NAMALWA (cell line): ENCODE measurements at regions not wholly inside any gene's neighbourhood (a gene's known extent, or its start where the extent isn't known, plus 50 kb on each side); places are given as distances from the start of the nearest gene placed in this dataset.

Experiments
- DNase-seq: peaks from one replicate; pipeline ENCODE4 v3.0.0-alpha.2; 2015; ENCODE audit warnings: low spot score

DNA sequence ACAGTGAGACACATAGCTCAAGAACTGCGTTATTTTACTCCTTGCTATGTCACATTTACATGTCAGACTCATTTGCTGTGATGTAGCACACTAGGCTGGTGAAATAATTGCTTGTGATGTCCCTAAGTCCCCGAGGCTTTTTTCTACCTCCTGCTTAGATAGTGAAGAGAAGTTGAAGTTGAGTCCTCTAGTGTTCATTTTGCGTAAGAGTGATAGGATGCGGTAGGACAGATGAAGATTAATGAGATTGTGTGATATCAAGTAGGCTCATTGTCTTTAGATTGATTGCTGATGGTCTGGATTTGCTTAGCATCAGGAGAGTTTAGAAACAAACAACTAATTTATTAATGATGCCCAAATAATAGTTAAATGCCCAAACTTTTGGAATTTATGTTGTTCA, 173.6 kb upstream of the NUDT6 start:
- peak; percentile 7 for DNase-seq

DNA sequence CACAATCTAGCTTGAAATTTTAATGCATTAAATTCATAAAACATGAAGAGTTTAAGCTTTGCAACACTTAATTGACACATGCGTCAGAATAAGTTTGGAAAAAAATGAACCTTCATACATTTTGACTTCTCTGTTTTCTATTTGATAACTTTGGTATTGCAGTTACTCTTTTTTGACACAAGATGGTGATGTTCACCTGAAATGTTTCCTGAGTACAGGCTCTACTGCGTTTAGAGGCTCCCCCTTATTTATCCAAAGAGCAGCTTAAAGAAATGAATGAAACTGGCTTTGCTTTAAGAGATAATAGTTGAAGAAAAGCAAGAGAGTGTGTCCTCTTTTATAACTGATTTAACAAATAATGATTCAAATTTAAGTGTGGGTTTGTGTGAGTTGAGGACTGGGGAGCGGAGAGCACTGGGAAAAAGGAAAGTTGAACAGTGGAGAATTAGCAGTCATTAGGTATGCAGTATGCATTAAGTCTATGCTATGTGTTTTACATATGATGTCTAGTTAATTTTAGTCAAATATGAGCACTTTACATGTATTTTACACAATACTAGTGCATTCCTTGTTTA, 180.6 kb upstream of the NUDT6 start:
- peak; percentile 71 for DNase-seq

DNA sequence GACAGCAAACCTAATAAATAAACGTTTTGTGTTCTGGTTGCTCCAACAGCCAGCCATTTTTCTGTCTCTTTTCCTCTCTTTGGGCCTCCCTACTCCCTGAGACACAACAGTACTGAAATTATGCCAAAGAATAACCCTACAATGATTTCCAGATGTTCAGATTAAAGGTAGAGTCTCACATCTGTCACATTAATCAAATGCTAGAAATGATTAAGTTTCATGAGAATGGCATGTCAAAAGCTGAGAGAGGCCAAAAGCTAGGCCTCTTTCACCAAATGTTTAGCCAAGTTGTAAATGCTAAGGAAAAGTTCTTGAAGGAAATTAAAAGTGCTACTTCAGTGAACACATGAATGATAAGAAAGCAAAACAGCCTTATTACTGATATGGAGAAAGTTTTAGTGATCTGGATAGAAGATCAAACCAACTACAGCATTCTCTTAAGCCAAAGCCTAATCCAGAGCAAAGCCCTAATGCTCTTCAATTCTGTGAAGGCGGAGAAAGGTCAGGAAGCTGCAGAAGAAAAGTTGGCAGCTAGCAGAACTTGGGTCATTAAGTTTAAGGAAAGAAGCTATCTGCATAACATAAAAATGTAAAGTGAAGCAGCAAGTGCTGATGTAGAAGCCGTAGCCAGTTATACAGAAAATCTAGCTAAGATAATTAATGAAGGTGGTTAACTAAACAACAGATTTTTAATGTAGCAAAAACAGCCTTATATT, 182.1 kb upstream of the NUDT6 start:
- DNase-seq = no peak

DNA sequence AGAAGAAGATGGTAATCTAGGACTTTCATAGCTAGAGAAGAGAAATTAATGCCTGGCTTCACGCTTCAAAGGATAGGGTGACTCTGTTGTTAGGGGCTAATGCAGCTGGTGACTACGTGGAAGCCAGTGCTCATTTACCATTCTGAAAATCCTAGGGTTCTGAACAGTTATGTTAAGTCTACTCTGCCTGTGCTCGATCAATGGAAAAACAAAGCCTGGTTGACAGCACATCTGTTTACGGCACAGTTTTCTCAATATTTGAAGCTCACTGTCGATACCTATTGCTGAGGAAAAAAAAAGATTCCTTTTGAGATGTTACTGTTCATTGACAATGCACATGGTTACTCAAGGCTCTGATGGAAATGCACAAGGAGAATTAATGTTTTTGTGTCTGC, 182.6 kb upstream of the NUDT6 start:
- DNase-seq = no peak

DNA sequence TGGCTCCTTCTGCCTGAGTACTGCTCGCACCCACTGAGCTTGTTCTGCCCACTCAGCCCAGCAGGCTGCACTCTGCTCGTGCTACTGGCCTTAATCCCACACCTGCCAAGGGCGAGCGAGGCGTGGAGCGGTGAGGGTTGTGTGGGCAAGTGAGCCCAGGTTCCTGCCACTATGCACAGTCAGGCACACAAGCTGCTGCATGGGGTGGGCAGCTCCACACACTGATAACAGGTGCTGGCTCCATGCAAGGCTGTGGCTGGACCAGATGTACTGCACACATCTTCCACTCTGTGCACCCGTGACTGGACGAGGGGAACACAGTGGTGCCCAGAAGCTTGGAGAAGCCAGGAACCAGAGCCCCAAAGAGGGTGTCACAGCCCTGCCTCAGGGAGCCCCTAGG, 184.3 kb upstream of the NUDT6 start:
- DNase-seq = no peak

DNA sequence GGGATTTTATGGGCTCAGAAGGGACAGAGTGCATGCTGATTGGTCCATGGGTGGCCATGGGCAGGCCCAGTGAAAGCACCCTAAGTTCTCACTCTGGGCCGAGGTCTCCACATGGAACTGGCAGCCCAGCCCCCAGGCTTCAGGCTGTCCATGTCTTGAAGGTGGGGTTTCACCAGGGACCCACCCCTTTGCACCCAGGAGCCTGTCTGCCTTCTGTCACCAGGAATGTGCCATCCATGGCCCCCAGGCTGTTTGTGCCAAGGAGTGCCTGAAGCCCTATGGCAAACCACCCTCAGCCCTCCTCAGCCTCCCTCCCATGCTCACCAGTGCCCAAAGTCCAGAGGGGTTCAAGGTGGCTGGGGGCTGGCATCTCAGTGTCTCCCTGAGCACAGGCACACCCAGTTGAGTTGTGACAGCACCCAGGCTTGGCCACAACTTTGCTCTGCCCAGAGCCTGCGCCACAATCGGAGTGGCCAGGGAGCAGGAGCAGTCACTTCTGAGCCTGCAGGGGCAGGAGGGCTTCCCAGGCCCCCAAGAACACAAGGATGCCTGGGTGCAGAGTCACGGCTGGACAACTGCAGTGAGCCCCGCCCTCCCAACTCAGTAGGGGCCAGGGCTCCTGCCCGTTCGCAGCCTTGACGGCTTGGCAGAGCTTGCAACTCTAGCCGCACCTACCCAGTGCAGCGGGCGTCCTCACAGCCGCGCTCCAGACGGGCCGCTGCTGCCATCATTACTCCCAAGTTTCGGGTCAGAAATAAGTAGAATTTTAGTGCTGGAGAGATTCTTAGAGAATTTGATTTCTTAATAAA, 185.3 kb upstream of the NUDT6 start:
- DNase-seq = no peak

DNA sequence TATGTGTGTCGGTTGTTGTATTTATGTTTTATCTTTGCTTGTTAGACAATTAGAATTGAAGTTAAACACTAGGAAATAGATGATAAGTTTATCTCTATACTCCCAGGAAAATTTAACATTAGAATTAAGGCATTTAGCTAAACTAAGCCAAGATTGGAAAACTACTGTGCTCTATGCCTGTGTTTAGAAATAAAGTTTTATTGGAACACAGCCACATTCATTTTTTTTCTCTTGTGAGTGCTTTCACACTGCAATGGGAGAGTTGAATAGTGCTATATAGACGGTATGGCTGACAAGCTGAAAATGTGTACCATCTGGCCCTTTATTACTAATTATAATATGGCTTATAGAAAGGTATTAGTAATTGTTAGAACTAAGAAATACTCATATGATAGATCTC, 186.7 kb upstream of the NUDT6 start:
- DNase-seq = no peak

DNA sequence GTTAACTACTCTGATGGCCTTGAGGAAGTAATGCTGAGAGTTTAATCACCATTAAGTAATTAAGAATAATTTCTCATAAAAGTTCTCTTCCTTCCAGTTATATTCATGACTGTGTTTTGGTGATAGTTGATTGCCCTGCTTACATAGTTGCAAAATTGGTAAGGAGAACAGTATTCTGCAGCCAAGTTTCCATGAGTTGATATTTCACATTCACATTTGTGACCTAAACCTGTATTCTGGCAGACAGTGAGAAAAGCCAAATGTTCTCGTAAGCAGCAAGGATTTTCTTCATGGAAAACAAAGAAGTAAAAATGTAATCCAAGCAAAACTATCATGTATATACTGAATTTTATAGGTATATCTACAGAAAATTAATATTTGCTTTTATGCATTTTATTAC, 187.8 kb upstream of the NUDT6 start:
- DNase-seq = no peak

DNA sequence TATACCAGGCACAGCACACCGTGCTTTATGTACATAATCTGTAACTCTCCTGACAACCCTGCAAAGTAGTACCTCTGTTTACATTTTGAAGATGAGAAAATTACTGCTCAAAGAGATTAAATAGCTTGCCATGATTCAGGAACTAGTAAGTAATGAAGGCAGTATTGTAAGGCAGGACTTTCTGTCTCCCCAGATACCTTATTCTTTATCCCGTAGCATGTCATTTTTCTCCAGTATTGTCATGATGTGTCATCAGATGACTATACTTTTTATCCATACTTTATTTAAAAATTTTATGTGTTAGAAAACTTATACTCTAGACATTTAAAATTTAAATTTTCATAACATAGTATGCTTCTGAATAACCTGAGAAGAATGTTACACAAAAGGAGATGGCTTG, 188.3 kb upstream of the NUDT6 start:
- no peak for DNase-seq

DNA sequence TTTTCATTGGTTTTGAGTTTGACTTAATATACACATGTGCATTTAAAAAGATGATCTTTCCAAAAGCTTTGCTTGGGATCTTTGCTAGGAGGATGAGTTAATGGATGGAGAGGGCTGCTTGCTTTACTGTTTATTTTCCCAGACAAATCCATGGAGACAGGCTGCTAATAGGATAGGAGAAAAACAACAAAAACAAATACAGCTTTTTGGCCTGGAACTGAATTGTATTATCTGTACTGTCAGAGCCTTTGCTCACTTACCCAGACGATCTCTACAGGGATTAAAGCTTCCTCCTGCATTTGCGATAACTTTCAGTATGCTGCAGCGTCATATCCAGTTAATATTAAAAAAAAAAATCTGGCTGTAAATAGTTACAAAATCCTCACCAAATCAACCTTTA, 190.8 kb upstream of the NUDT6 start:
- DNase-seq = no peak

DNA sequence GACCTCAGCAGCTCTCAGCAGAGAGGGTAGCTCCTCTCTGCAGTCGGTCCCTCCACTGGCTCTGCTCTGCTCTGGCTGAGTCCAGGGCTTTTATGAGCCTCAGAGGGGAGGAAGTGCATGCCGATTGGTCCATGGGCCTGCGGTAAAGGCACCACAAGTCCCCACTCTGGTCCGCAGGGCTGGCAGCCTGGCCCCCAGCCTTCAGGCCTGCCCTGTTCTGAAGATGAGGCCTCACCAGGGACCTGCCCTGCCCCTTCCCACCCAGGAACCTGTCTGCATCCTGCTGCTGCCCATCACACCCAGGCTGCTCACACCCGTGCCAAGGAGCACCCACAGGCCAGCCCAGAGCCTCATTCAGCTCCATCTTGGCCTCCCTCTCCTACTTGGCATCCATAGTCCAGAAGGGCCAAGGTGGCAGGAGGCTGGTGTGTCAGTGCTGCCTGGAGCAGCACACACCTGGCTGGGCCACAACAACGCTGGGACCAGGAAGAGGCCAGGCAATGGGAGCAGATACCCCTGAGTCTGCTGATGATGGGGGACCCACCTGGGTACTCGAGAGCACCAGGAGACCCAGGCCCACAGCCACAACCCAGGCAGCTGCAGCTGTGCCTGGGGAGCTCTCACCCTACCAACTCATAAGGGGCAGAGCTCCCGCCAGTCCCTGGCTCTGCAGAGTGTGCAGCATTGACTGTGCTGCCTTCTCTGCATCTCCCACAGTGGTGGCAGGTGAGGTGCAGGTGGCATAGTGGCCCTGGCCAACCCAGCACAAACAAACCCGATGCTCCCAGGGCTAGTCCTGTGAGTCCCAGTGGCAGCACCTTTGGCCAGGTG, 191.9 kb upstream of the NUDT6 start:
- no peak for DNase-seq

DNA sequence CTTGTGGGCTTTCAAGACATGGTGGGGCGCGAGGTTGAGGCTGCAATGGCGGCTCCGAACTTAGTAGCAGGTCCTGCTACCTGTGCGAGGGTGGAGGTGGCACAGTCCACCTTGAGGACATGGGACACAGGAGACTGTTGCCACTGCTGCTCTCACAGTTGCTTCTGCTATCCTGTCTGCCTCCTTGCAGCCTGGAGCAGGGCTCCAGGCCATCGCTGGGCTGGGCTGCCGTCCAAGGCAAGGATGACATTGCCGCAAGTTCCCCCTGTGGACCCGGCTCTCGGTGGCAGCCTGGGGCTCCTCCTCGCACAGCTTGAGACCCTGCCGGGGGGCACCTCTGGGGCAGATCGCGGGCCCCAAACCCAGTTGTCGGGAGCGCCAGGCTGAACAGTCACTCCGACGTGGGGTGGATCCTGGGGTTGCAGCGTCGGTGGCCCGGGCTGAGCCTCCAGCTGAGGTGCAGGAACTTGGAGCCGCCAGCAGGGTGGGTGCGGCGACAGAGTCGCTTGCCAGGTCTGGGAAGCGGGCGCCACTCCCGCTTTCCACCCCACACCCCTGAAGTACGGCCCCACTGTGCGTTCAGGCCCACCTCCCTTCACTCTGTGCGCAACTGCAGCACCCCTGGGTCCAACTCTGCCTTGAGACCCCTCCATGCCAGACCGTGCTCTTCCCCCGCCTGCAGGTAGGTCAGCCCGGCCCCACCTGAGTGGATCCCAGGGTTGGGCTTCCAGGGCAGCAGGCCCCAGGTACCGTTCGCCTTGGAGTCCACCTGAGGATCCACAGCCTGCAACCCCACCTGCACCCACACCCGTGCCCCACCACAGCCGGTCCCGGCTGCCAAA, 192.7 kb upstream of the NUDT6 start:
- no peak for DNase-seq

DNA sequence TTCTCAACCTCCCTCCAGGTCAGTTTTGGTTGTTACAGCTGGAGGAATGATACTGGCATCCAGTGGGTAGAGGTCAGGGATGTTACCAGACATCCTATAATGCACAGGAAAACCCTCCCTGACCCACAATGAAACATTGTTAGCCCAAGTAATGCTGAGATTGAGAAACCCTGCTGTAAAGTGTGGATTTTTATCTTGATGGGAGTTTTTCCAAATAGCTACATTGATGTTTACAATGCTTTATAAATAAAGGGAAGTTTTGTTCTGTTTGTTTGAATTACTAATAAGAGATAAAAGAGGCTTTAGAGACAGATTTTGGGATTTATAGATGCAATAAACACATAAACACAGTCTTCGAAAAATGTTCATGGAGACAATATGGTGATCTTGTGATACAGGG, 194.0 kb upstream of the NUDT6 start:
- no peak for DNase-seq

DNA sequence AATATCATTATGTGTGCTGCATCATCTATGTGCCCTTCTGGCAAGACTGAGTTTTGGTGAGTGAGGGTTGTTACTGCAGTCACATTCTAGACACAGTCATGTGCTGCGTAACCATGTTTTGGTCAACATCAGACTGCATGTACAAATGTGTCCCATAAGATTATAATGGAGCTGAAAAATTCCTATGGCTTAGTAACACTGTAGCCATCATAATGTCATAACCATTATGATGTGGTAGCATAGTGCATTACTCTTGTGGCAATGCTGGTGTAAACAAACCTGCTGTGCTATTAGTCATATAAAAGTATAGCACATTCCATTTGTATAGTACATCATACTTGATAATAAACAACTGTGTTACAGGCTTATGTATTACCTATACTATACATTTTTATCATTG, 198.1 kb upstream of the NUDT6 start:
- DNase-seq = no peak

DNA sequence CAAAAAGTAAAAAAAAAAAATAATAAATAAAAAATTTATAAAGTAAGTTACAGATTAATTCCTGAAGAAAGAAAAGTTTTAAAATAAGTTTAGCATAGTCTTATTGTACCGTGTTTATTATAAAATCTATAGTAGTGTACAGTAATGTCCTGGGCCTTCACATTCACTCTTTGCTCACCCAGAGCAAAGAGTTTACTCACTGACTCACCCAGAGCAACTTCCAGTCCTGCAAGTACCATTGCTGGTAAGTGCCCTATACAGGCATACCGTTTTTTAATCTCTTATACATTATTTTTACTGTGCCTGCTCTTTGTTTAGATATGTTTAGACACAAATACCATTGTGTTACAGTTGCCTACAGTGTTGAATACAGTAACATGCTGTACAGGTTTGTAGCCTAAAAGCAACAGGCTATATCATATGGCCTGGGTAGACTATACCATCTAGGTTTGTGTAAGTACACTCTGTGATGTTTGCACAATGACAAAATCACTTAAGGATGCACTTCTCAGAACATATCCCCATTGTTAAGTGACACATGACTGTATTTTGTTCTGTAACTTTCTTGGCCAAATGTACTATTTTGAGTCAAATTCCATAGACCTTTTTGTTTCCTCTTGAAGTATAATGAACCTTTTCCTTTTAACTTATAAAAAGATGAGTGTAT, 199.0 kb upstream of the NUDT6 start:
- DNase-seq = no peak

DNA sequence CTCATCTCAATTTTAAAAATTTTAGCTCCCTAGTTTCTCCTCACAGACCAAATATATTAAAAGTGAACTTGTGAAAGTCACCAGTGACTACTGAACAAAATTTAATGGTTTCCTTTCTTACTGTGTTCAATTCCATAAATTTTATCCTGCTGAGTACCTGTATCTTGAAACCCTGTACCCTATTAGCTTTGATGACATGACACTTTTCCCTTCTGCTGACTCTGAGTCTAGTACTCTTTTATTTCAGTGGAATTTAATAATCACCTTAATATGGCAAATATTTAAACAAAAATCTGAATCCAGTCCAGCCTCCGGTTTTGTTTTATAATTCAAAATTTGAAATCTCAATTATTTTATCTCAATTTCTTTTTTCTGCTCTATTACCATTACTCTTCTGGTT, 203.1 kb upstream of the NUDT6 start:
- DNase-seq = no peak

DNA sequence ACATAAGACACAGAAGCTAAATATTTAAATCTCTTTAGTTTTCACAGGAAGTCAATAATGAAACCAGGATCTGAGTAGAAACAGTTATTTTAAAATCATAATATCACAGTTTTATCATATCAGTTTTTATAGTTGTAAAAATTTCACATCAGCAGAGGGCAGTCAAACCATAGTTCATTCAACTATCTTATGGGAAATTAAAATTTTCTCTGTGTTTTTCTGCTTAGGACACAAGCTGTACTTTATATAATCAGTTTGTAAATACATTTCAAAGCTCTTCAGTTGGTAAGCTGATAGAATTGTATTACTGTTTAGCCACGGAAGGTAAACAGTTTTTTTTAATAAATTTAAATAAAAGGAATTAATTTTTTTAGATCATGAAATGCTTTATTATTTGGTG, 204.8 kb upstream of the NUDT6 start:
- no peak for DNase-seq

DNA sequence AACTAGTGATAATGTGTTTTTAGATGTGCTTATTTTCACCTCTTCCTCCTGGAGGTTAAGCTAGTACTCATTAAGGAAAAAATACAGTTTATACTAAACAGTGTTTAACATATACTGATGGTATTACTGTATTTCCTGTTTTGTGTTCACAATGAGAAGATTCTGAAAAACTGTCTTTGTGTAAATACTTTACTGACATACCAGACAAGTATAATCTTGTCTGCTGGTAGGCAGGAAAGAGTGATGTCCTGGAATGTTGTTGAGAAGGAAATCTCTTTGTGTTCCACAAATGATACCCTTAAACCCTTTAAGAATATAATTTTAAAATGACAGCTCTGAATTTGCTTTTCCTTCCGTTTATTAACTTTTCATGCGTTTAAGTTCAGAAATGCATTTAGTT, 205.5 kb upstream of the NUDT6 start:
- no peak for DNase-seq

DNA sequence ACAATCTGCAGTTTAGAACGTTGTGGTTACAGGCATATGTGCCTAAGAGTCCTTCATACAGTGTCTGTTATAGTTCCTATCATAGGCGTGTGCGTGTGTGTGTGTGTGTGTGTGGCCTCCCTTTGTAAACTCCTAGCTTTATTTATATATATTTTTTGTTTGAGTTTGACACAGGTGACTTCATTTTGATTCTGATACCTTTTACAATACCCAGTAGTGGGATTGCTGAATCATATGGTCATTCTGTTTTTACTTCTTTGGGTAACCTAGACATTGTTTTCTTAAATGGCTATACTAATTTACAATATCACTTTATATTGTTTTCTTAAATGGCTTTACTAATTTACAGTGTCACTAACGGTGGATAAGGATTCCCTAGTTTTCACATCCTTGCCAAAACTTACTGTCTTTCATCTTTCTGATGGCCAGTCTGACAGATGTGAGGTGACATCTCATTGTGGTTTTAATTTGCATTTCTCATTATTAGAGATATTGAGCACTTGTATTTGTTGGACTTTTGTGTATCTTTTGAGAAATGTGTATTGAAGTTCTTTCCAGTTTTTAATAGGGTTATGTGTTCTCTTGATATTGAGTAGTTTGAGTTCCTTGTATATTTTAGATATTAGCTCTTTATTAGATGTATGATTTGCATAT, 211.1 kb upstream of the NUDT6 start:
- DNase-seq = no peak

DNA sequence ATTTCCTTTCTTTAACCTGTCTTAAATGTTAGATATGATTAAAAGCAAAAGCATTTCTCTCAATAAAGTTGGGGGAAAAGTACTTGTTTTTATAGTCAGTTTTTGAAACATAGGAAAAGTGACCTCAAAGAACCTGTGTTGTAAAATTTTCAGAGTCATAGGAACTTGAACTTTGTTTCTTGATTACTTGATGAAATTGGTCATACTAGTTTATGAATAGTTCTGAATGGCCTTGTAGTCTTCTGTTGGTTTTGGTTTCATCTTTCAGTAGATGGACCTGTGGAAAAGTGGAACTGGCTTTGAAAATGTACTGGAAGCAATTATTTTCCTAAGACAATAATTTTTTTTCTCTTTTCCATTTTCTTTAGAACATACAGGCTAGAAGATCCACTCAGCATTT, 222.2 kb upstream of the NUDT6 start:
- DNase-seq = no peak

DNA sequence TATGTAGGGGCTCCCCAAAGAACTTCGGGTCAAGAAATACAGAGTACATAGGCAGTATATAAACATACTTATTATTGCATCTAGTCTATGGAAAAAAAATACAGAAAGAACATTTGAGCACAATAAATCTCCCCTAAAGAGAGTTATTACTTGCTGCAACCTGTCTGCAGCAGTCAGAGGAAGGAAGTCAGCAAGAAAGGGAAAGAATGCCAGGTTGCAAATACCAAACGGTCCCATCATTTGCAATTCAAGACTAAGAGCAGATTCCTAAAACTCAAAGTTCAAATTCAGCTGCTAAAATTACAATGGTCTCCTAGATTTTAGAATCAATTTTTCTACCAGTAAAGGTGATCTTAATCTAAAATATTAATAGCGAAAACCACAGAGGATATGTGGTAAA, 236.2 kb upstream of the NUDT6 start:
- DNase-seq = no peak
